ENCODE measurements at regions not wholly inside any gene's neighbourhood (a gene's known extent, or its start where the extent isn't known, plus 50 kb on each side); places are given as distances from the start of the nearest gene placed in this dataset.

- no peak for DNase-seq (ENCODE audit: low read depth)
- no peak overlapping the region for H3K4me3 ChIP-seq (ENCODE audit: low read depth, low read length)
- TF ChIP-seq MYC (IDR thresholded peaks at IDR 0.05; ENCODE audit: low read depth, low read length), result no peak
- TF ChIP-seq POLR2A (IDR thresholded peaks at IDR 0.05; ENCODE audit: extremely low read depth, insufficient read length), result no peak
- TF ChIP-seq CTCF (IDR thresholded peaks at IDR 0.05; ENCODE audit: low read depth, low read length), result no peak
- TF ChIP-seq MAX (IDR thresholded peaks at IDR 0.05; ENCODE audit: low read depth, low read length), result no peak
These were observed 349.4 kb downstream of the PREX1 start for GRCh38 chr20:48478370-48478769.

- no peak for DNase-seq (ENCODE audit: low read depth)
- no peak for TF ChIP-seq CTCF (IDR thresholded peaks at IDR 0.05; ENCODE audit: low read depth, low read length)
- no peak for TF ChIP-seq MAX (IDR thresholded peaks at IDR 0.05; ENCODE audit: low read depth, low read length)
- no peak for TF ChIP-seq POLR2A (IDR thresholded peaks at IDR 0.05; ENCODE audit: extremely low read depth, insufficient read length)
- no peak for TF ChIP-seq MYC (IDR thresholded peaks at IDR 0.05; ENCODE audit: low read depth, low read length)
- H3K4me3 ChIP-seq (ENCODE audit: low read depth, low read length), result no peak overlapping the region
These were observed 350.9 kb downstream of the PREX1 start for GRCh38 chr20:48476854-48477253.

GRCh38 chr20:48474022-48474421 is 353.8 kb downstream of the PREX1 start:
- H3K4me3 ChIP-seq (ENCODE audit: low read depth, low read length), result no peak overlapping the region
- TF ChIP-seq MAX (IDR thresholded peaks at IDR 0.05; ENCODE audit: low read depth, low read length) (no peak), CTCF (IDR thresholded peaks at IDR 0.05; ENCODE audit: low read depth, low read length) (no peak), POLR2A (IDR thresholded peaks at IDR 0.05; ENCODE audit: extremely low read depth, insufficient read length) (no peak), MYC (IDR thresholded peaks at IDR 0.05; ENCODE audit: low read depth, low read length) (no peak)
- no peak for DNase-seq (ENCODE audit: low read depth)

GRCh38 chr20:48471759-48472408 is 355.9 kb downstream of the PREX1 start:
- no peak for DNase-seq (ENCODE audit: low read depth)
- no peak overlapping the region for H3K4me3 ChIP-seq (ENCODE audit: low read depth, low read length)
- TF ChIP-seq MAX (IDR thresholded peaks at IDR 0.05; ENCODE audit: low read depth, low read length) (no peak), CTCF (IDR thresholded peaks at IDR 0.05; ENCODE audit: low read depth, low read length) (no peak), POLR2A (IDR thresholded peaks at IDR 0.05; ENCODE audit: extremely low read depth, insufficient read length) (no peak), MYC (IDR thresholded peaks at IDR 0.05; ENCODE audit: low read depth, low read length) (no peak)

GRCh38 chr20:48471176-48471575 is 356.6 kb downstream of the PREX1 start:
- no peak for DNase-seq (ENCODE audit: low read depth)
- no peak overlapping the region for H3K4me3 ChIP-seq (ENCODE audit: low read depth, low read length)
- TF ChIP-seq MYC (IDR thresholded peaks at IDR 0.05; ENCODE audit: low read depth, low read length), result no peak
- no peak for TF ChIP-seq MAX (IDR thresholded peaks at IDR 0.05; ENCODE audit: low read depth, low read length)
- TF ChIP-seq CTCF (IDR thresholded peaks at IDR 0.05; ENCODE audit: low read depth, low read length), result no peak
- TF ChIP-seq POLR2A (IDR thresholded peaks at IDR 0.05; ENCODE audit: extremely low read depth, insufficient read length), result no peak
